ENCODE measurements at regions not wholly inside any gene's neighbourhood (a gene's known extent, or its start where the extent isn't known, plus 50 kb on each side); places are given as distances from the start of the nearest gene placed in this dataset.
"Not testable (repeated sequence)": the region's sequence is repeated elsewhere in the genome, so short reads cannot be mapped to it uniquely, and the experiment has no call there.

- Histone ChIP-seq H2AFZ (ENCODE audit: low read depth, low read length) (no peak overlapping the region), H3K4me1 (ENCODE audit: insufficient read depth, low read length) (no peaks in the 10 kb centered on the region), H3K9me3 (ENCODE audit: low read length) (no peaks in the 10 kb centered on the region), H3K36me3 (ENCODE audit: insufficient read depth, low read length) (no peaks in the 10 kb centered on the region), H3K4me3 (ENCODE audit: low read length) (no peak overlapping the region), H3K27me3 (ENCODE audit: insufficient read depth, low read length) (no peaks in the 10 kb centered on the region)
Measured at GRCh38 chr1:114251573-114251939, 97.9 kb upstream of the SYT6 start.

DNA sequence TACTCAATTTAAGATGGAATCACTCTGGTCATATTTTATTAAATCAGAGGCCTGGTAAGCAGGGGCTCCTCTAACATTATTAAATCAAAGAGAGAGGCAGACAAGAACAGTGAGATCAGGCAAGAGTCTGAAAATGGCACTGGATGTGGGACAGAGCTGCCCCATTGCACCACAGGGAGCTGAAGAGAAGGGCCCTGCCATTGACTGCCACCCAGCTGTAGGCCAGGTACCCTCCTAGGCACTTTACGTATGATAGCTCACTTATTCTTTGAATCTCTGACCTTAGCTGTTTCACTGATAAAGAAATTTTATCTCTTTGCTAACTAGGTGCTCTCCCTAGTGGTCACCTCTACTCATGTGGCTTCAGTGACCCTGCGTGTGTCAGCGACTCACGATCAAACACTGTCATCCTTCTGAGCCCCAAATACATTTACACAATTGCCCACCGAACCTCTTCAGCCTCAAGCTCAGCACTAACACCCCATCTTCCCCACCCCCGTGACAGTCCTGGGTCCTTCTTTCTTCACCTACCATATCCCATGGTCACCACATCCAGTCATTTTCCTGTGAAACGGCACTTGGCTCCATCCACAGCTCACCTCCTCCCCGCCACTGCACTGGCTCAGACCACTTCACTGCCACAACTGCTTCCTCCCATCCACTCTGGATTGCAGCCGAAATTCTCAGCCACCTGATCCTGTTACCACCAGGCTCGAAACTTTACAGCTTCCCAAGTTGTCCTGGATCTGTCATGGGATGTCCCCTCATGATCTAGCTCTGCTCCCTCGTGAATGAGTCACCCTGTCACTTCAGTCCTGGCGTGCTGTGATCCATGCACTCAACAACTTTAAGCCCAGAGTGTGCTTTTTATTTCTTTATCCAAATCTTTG lies 97.3 kb upstream of the SYT6 start:
- Histone ChIP-seq H3K4me1 (ENCODE audit: insufficient read depth, low read length) (no peaks in the 10 kb centered on the region), H3K36me3 (ENCODE audit: insufficient read depth, low read length) (no peaks in the 10 kb centered on the region), H3K9me3 (ENCODE audit: low read length) (no peaks in the 10 kb centered on the region), H2AFZ (ENCODE audit: low read depth, low read length) (no peak overlapping the region), H3K4me3 (ENCODE audit: low read length) (no peak overlapping the region), H3K27me3 (ENCODE audit: insufficient read depth, low read length) (no peaks in the 10 kb centered on the region)

DNA sequence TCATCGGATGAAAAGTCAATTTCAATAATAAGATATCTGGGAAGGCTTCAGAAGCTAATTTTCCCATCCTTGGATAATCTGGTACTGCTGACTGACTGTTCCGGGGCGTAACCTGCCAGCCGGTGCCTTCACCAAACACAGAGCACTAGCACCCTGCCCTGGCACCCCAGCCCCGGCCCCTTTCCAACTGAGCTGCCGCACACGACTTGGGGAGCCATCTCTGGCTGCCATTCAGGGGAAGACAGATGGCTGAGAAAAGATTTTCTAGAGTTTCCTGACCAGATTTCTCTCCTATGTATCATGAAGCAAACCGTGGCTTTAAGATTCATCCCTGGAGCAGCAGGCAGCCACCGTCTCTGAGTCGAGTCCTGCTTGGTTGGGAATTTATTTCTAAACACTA lies 96.0 kb upstream of the SYT6 start:
- H2AFZ ChIP-seq (ENCODE audit: low read depth, low read length), result no peak overlapping the region
- H3K4me1 ChIP-seq (ENCODE audit: insufficient read depth, low read length), result no peaks in the 10 kb centered on the region
- H3K9me3 ChIP-seq (ENCODE audit: low read length), result no peaks in the 10 kb centered on the region
- no peaks in the 10 kb centered on the region for H3K36me3 ChIP-seq (ENCODE audit: insufficient read depth, low read length)
- H3K4me3 ChIP-seq (ENCODE audit: low read length), result no peak overlapping the region
- H3K27me3 ChIP-seq (ENCODE audit: insufficient read depth, low read length), result no peaks in the 10 kb centered on the region

- no peaks in the 10 kb centered on the region for H3K4me1 ChIP-seq (ENCODE audit: insufficient read depth, low read length)
- H2AFZ ChIP-seq (ENCODE audit: low read depth, low read length), result no peak overlapping the region
- no peaks in the 10 kb centered on the region for H3K9me3 ChIP-seq (ENCODE audit: low read length)
- no peaks in the 10 kb centered on the region for H3K36me3 ChIP-seq (ENCODE audit: insufficient read depth, low read length)
- no peaks in the 10 kb centered on the region for H3K27me3 ChIP-seq (ENCODE audit: insufficient read depth, low read length)
- H3K4me3 ChIP-seq (ENCODE audit: low read length), result no peak overlapping the region
Measured at GRCh38 chr1:114248162-114248561, 94.5 kb upstream of the SYT6 start.

DNA sequence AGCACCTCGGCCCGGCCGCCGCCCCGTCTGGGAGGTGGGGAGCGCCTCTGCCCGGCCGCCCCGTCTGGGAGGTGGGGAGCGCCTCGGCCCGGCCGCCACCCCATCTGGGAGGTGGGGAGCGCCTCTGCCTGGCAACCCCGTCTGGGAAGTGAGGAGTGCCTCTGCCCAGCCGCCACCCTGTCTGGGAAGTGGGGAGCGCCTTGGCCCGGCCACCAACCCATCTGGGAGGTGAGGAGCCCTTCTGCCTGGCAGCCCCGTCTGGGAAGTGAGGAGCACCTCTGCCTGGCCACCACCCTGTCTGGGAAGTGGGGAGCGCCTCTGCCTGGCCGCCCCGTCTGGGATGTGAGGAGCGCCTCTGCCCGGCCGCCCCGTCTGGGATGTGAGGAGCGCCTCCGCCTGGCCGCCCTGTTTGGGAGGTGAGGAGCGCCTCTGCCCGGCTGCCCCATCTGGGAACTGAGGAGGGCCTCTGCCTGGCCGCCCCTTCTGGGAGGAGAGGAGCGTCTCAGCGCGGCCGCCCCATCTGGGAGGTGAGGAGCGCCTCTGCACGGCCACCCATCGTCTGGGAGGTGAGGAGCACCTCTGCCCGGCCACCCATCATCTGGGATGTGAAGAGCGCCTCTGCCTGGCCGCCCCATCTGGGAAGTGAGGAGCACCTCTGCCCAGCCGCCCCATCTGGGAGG lies 89.0 kb upstream of the SYT6 start:
- not testable (repeated sequence) for H3K4me1 ChIP-seq (ENCODE audit: insufficient read depth, low read length); H3K27me3 ChIP-seq (ENCODE audit: insufficient read depth, low read length); H3K9me3 ChIP-seq (ENCODE audit: low read length); H3K36me3 ChIP-seq (ENCODE audit: insufficient read depth, low read length); H2AFZ ChIP-seq (ENCODE audit: low read depth, low read length); H3K4me3 ChIP-seq (ENCODE audit: low read length)

DNA sequence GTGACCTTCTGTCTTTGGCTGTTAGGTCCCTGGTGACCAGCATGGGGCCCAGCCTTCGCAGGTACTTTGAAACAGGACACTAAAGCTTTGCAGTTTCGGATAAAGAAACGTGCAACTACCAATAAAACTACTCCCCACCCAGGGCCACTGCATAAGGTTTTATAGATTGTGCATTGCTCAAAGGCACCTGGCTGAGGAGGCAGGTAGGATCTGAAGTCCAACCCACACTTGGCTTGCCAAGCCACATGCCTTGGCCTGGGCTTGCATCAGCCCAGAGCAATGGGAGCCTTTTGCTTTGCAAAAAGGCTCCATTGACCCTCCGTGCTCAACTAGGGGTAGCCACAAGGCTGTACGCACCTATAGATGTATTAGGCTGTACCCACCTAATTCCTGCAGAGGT lies 84.4 kb upstream of the SYT6 start:
- Histone ChIP-seq H2AFZ (ENCODE audit: low read depth, low read length) (no peak overlapping the region), H3K36me3 (ENCODE audit: insufficient read depth, low read length) (no peaks in the 10 kb centered on the region), H3K4me1 (ENCODE audit: insufficient read depth, low read length) (no peaks in the 10 kb centered on the region), H3K9me3 (ENCODE audit: low read length) (no peaks in the 10 kb centered on the region), H3K27me3 (ENCODE audit: insufficient read depth, low read length) (no peaks in the 10 kb centered on the region), H3K4me3 (ENCODE audit: low read length) (no peak overlapping the region)

- H3K27me3 ChIP-seq (ENCODE audit: insufficient read depth, low read length), result no peaks in the 10 kb centered on the region
- H3K9me3 ChIP-seq (ENCODE audit: low read length), result no peaks in the 10 kb centered on the region
- H3K4me1 ChIP-seq (ENCODE audit: insufficient read depth, low read length), result no peaks in the 10 kb centered on the region
- H3K36me3 ChIP-seq (ENCODE audit: insufficient read depth, low read length), result no peaks in the 10 kb centered on the region
- no peak overlapping the region for H2AFZ ChIP-seq (ENCODE audit: low read depth, low read length)
- H3K4me3 ChIP-seq (ENCODE audit: low read length), result no peak overlapping the region
Measured at GRCh38 chr1:114236517-114236916, 82.8 kb upstream of the SYT6 start.

- Histone ChIP-seq H3K4me1 (ENCODE audit: insufficient read depth, low read length) (no peaks in the 10 kb centered on the region), H3K27me3 (ENCODE audit: insufficient read depth, low read length) (no peaks in the 10 kb centered on the region), H3K9me3 (ENCODE audit: low read length) (no peaks in the 10 kb centered on the region), H3K4me3 (ENCODE audit: low read length) (no peak overlapping the region), H3K36me3 (ENCODE audit: insufficient read depth, low read length) (no peaks in the 10 kb centered on the region), H2AFZ (ENCODE audit: low read depth, low read length) (no peak overlapping the region)
Measured at GRCh38 chr1:114235960-114236359, 82.3 kb upstream of the SYT6 start.

- Histone ChIP-seq H3K27me3 (ENCODE audit: insufficient read depth, low read length) (no peaks in the 10 kb centered on the region), H3K36me3 (ENCODE audit: insufficient read depth, low read length) (no peaks in the 10 kb centered on the region), H3K4me3 (ENCODE audit: low read length) (no peak overlapping the region), H3K4me1 (ENCODE audit: insufficient read depth, low read length) (no peaks in the 10 kb centered on the region), H3K9me3 (ENCODE audit: low read length) (no peaks in the 10 kb centered on the region), H2AFZ (ENCODE audit: low read depth, low read length) (no peak overlapping the region)
Measured at GRCh38 chr1:114235281-114235680, 81.6 kb upstream of the SYT6 start.

DNA sequence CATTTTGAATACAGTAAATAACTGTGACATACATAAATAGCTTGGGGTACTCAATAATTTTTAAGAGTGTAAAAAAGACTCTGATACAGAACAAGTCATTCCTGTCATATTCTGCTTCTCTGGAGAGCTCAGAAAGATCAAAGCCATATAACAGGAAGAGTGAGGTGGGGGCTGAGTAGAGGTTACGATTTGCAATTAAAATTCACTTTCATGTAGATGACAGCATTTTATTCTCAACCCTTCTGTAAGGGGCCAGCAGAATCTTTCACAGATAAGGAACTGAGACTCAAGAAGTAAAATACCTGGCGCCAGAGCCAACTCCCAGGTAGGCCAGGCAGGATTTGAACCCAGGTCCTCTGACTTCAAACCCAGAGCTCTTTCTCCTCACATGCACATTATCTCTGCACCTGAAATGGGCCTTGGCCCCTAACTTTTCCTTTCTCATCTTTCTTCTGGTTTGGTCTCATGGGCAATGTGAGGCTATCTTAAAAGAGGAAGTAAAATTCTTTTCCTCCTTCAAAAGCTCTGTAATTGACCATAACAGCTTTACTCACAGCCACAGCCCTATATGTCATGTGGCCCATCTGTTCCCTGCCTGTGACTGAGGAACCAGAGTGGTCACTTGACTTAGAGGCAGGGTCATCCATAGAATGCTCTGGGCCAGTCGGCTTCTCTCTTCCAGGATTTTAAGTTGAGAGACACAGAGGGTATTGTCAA lies 80.9 kb upstream of the SYT6 start:
- H2AFZ ChIP-seq (ENCODE audit: low read depth, low read length), result no peak overlapping the region
- H3K4me3 ChIP-seq (ENCODE audit: low read length), result no peak overlapping the region
- no peaks in the 10 kb centered on the region for H3K4me1 ChIP-seq (ENCODE audit: insufficient read depth, low read length)
- H3K9me3 ChIP-seq (ENCODE audit: low read length), result no peaks in the 10 kb centered on the region
- no peaks in the 10 kb centered on the region for H3K27me3 ChIP-seq (ENCODE audit: insufficient read depth, low read length)
- H3K36me3 ChIP-seq (ENCODE audit: insufficient read depth, low read length), result no peaks in the 10 kb centered on the region

DNA sequence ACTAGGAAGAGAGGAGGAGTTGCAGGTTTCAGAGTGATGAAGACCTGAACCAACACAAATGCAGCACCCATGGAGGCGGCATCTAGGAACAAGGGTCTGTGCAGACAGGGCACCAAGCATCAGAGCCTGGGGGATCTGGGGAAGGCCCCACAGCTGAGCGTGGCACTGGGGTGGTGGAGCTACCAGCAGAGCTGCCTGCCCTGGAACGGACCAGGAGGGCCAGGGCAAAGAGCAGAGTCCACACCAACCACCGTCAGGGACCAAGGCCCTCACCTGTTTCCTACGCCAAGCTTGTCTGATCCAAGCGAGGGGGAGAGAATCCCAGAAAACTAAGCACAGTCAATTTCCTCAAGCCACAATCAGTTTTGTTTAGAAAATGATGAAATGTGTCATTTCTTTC lies 79.0 kb upstream of the SYT6 start:
- H3K4me1 ChIP-seq (ENCODE audit: insufficient read depth, low read length), result no peaks in the 10 kb centered on the region
- no peak overlapping the region for H3K4me3 ChIP-seq (ENCODE audit: low read length)
- no peaks in the 10 kb centered on the region for H3K9me3 ChIP-seq (ENCODE audit: low read length)
- no peaks in the 10 kb centered on the region for H3K36me3 ChIP-seq (ENCODE audit: insufficient read depth, low read length)
- no peaks in the 10 kb centered on the region for H3K27me3 ChIP-seq (ENCODE audit: insufficient read depth, low read length)
- H2AFZ ChIP-seq (ENCODE audit: low read depth, low read length), result no peak overlapping the region

GRCh38 chr1:114231301-114231700 lies 77.6 kb upstream of the SYT6 start:
- Histone ChIP-seq H3K27me3 (ENCODE audit: insufficient read depth, low read length) (peaks cover 3% of the 10 kb centered on the region), H3K9me3 (ENCODE audit: low read length) (no peaks in the 10 kb centered on the region), H3K4me1 (ENCODE audit: insufficient read depth, low read length) (no peaks in the 10 kb centered on the region), H2AFZ (ENCODE audit: low read depth, low read length) (no peak overlapping the region), H3K4me3 (ENCODE audit: low read length) (no peak overlapping the region), H3K36me3 (ENCODE audit: insufficient read depth, low read length) (no peaks in the 10 kb centered on the region)

DNA sequence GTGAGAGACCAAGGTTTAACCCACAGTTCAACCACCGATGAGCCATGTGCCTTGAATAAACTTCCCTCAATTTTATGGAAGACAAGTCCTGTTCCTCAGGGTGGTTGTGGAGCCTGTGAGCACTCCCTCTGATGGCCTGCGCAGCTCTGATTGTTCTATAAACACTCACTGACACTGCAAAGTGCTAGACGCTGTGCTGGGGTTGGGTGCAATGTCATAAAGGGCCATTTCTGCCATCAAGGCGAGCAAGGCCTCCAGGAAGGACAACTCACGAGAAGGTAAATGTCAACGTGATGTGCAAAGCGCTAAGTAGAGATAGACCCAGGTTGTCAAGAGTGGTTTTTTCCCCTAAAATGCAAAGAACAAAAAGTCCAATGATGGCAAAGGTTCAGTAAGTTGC lies 75.7 kb upstream of the SYT6 start:
- H2AFZ ChIP-seq (ENCODE audit: low read depth, low read length), result no peak overlapping the region
- H3K36me3 ChIP-seq (ENCODE audit: insufficient read depth, low read length), result no peaks in the 10 kb centered on the region

More for the DNA sequence above, 75.7 kb upstream of the SYT6 start:
- peaks cover 3% of the 10 kb centered on the region for H3K27me3 ChIP-seq (ENCODE audit: insufficient read depth, low read length)
- H3K4me3 ChIP-seq (ENCODE audit: low read length), result no peak overlapping the region
- H3K4me1 ChIP-seq (ENCODE audit: insufficient read depth, low read length), result no peaks in the 10 kb centered on the region
- H3K9me3 ChIP-seq (ENCODE audit: low read length), result no peaks in the 10 kb centered on the region

All from neuron (in vitro differentiated cells).